HEK293 (cell line): ENCODE measurements at regions not wholly inside any gene's neighbourhood (a gene's known extent, or its start where the extent isn't known, plus 50 kb on each side); places are given as distances from the start of the nearest gene placed in this dataset.

Source experiments
- BCL11B ChIP-seq: fragments of 450-650 bp; formaldehyde crosslinking; IDR thresholded peaks from 2 replicates; pipeline ENCODE4 v1.5.1; 2016; ENCODE audit warnings: low read depth, missing biosample characterization, missing genetic modification characterization
- EGR2 ChIP-seq: fragments of 450-650 bp; formaldehyde crosslinking; IDR thresholded peaks from 2 replicates; pipeline ENCODE4 v1.5.1; 2016; ENCODE audit warnings: low read depth, missing biosample characterization, missing genetic modification characterization
- GFI1B ChIP-seq: fragments of 450-650 bp; formaldehyde crosslinking; IDR thresholded peaks from 2 replicates; pipeline ENCODE4 v1.5.1; 2016; ENCODE audit warnings: missing biosample characterization, missing genetic modification characterization
- GLI2 ChIP-seq: fragments of 450-650 bp; formaldehyde crosslinking; IDR thresholded peaks from 2 replicates; pipeline ENCODE4; 2017; ENCODE audit warnings: missing biosample characterization, missing genetic modification characterization, low read depth, borderline replicate concordance
- GLIS1 ChIP-seq: fragments of 450-650 bp; formaldehyde crosslinking; IDR thresholded peaks from 2 replicates; pipeline ENCODE4 v1.5.1; 2016; ENCODE audit warnings: missing biosample characterization, missing genetic modification characterization
- HOXA7 ChIP-seq: sonication (generic); formaldehyde crosslinking; IDR thresholded peaks from 2 replicates; pipeline ENCODE4 v1.8.1; 2022; ENCODE audit warnings: missing genetic modification reagents, borderline replicate concordance
- KLF16 ChIP-seq: fragments of 450-650 bp; formaldehyde crosslinking; IDR thresholded peaks from 2 replicates; pipeline ENCODE4 v1.5.1; 2017; ENCODE audit warnings: missing biosample characterization, missing genetic modification characterization
- KLF7 ChIP-seq: fragments of 450-650 bp; formaldehyde crosslinking; IDR thresholded peaks from 2 replicates; pipeline ENCODE4 v1.5.1; 2016; ENCODE audit warnings: missing biosample characterization, missing genetic modification characterization, borderline replicate concordance
- KLF8 ChIP-seq: fragments of 450-650 bp; formaldehyde crosslinking; IDR thresholded peaks from 2 replicates; pipeline ENCODE4 v1.5.1; 2016; ENCODE audit warnings: missing biosample characterization, missing genetic modification characterization
- MZF1 ChIP-seq: fragments of 450-650 bp; formaldehyde crosslinking; IDR thresholded peaks from 2 replicates; pipeline ENCODE4 v1.5.1; 2017; ENCODE audit warnings: missing biosample characterization, missing genetic modification characterization, borderline replicate concordance
- REPIN1 ChIP-seq: fragments of 450-650 bp; formaldehyde crosslinking; IDR thresholded peaks from 2 replicates; pipeline ENCODE4 v1.5.1; 2017; ENCODE audit warnings: missing biosample characterization, missing genetic modification characterization, low read depth
- SALL2 ChIP-seq: fragments of 450-650 bp; formaldehyde crosslinking; IDR thresholded peaks from 2 replicates; pipeline ENCODE4 v1.5.0; 2017; ENCODE audit warnings: missing biosample characterization, mild to moderate bottlenecking, missing genetic modification characterization, borderline replicate concordance
- SETDB1 ChIP-seq: IDR thresholded peaks from one replicate; pipeline ENCODE4 v1.6.1; 2017; ENCODE audit warnings: mild to moderate bottlenecking, low read length, moderate library complexity, mixed read lengths; ENCODE audit not compliant: insufficient read length
- TSHZ1 ChIP-seq: fragments of 450-650 bp; formaldehyde crosslinking; IDR thresholded peaks from 2 replicates; pipeline ENCODE4 v1.5.1; 2016; ENCODE audit warnings: missing biosample characterization, missing genetic modification characterization, borderline replicate concordance
- YY1 ChIP-seq: fragments of 450-650 bp; formaldehyde crosslinking; IDR thresholded peaks from 2 replicates; pipeline ENCODE4 v1.5.1; 2018; ENCODE audit warnings: missing biosample characterization, missing genetic modification characterization
- ZBTB8A ChIP-seq: fragments of 450-650 bp; formaldehyde crosslinking; IDR thresholded peaks from 2 replicates; pipeline ENCODE4 v1.5.1; 2016; ENCODE audit warnings: missing biosample characterization, missing genetic modification characterization
- ZEB2 ChIP-seq: fragments of 450-650 bp; formaldehyde crosslinking; IDR thresholded peaks from 2 replicates; pipeline ENCODE4 v1.5.1; 2016; ENCODE audit warnings: missing biosample characterization, missing genetic modification characterization
- ZFP3 ChIP-seq: fragments of 450-650 bp; formaldehyde crosslinking; IDR thresholded peaks from 2 replicates; pipeline ENCODE4 v1.5.1; 2016; ENCODE audit warnings: low read depth, missing biosample characterization, missing genetic modification characterization
- ZFP37 ChIP-seq: fragments of 450-650 bp; formaldehyde crosslinking; IDR thresholded peaks from 2 replicates; pipeline ENCODE4 v1.5.1; 2016; ENCODE audit warnings: missing biosample characterization, missing genetic modification characterization
- ZFP69B ChIP-seq: fragments of 450-650 bp; formaldehyde crosslinking; IDR thresholded peaks from 2 replicates; pipeline ENCODE4 v1.5.1; 2016; ENCODE audit warnings: missing biosample characterization, missing genetic modification characterization
- ZNF112 ChIP-seq: fragments of 450-650 bp; formaldehyde crosslinking; IDR thresholded peaks from 2 replicates; pipeline ENCODE4 v1.5.0; 2017; ENCODE audit warnings: missing biosample characterization, missing genetic modification characterization
- ZNF121 ChIP-seq: fragments of 450-650 bp; formaldehyde crosslinking; IDR thresholded peaks from 2 replicates; pipeline ENCODE4 v1.5.1; 2016; ENCODE audit warnings: missing biosample characterization, missing genetic modification characterization
- ZNF133 ChIP-seq: fragments of 450-650 bp; formaldehyde crosslinking; IDR thresholded peaks from 2 replicates; pipeline ENCODE4 v1.5.1; 2016; ENCODE audit warnings: missing biosample characterization, missing genetic modification characterization
- ZNF146 ChIP-seq: fragments of 450-650 bp; formaldehyde crosslinking; IDR thresholded peaks from 2 replicates; pipeline ENCODE4 v1.5.1; 2016; ENCODE audit warnings: missing biosample characterization, missing genetic modification characterization
- ZNF280D ChIP-seq: fragments of 450-650 bp; formaldehyde crosslinking; IDR thresholded peaks from 2 replicates; pipeline ENCODE4 v1.5.1; 2016; ENCODE audit warnings: missing biosample characterization, missing genetic modification characterization
- ZNF292 ChIP-seq: fragments of 450-650 bp; formaldehyde crosslinking; IDR thresholded peaks from 2 replicates; pipeline ENCODE4 v1.5.1; 2016; ENCODE audit warnings: low read depth, missing biosample characterization, missing genetic modification characterization, borderline replicate concordance
- ZNF335 ChIP-seq: fragments of 450-650 bp; formaldehyde crosslinking; conservative IDR thresholded peaks from 2 replicates; pipeline ENCODE4 v1.5.1; 2016; ENCODE audit warnings: missing biosample characterization, missing genetic modification characterization
- ZNF366 ChIP-seq: fragments of 450-650 bp; formaldehyde crosslinking; conservative IDR thresholded peaks from 2 replicates; pipeline ENCODE4 v1.5.1; 2016; ENCODE audit warnings: missing biosample characterization, missing genetic modification characterization
- ZNF404 ChIP-seq: fragments of 450-650 bp; formaldehyde crosslinking; IDR thresholded peaks from 2 replicates; pipeline ENCODE4 v1.5.1; 2017; ENCODE audit warnings: missing biosample characterization, missing genetic modification characterization
- ZNF426 ChIP-seq: fragments of 450-650 bp; formaldehyde crosslinking; IDR thresholded peaks from 2 replicates; pipeline ENCODE4 v1.5.1; 2017; ENCODE audit warnings: missing biosample characterization, missing genetic modification characterization, mild to moderate bottlenecking, inconsistent platforms, moderate library complexity
- ZNF530 ChIP-seq: fragments of 450-650 bp; formaldehyde crosslinking; IDR thresholded peaks from 2 replicates; pipeline ENCODE4 v1.5.1; 2016; ENCODE audit warnings: low read depth, missing biosample characterization, missing genetic modification characterization
- ZNF544 ChIP-seq: fragments of 450-650 bp; formaldehyde crosslinking; IDR thresholded peaks from 2 replicates; pipeline ENCODE4 v1.5.0; 2017; ENCODE audit warnings: missing biosample characterization, missing genetic modification characterization
- ZNF580 ChIP-seq: fragments of 450-650 bp; formaldehyde crosslinking; IDR thresholded peaks from 2 replicates; pipeline ENCODE4 v1.5.1; 2016; ENCODE audit warnings: missing biosample characterization, missing genetic modification characterization
- ZNF677 ChIP-seq: fragments of 450-650 bp; IDR thresholded peaks from 2 replicates; pipeline ENCODE4 v1.5.0; 2018; ENCODE audit warnings: missing biosample characterization, mild to moderate bottlenecking, missing genetic modification characterization, moderate library complexity
- TF ChIP-seq, protein P1 (sequence below): fragments of 450-650 bp; formaldehyde crosslinking; IDR thresholded peaks from 2 replicates; pipeline ENCODE4 v1.5.1; 2016; ENCODE audit warnings: missing biosample characterization, missing genetic modification characterization

DNA sequence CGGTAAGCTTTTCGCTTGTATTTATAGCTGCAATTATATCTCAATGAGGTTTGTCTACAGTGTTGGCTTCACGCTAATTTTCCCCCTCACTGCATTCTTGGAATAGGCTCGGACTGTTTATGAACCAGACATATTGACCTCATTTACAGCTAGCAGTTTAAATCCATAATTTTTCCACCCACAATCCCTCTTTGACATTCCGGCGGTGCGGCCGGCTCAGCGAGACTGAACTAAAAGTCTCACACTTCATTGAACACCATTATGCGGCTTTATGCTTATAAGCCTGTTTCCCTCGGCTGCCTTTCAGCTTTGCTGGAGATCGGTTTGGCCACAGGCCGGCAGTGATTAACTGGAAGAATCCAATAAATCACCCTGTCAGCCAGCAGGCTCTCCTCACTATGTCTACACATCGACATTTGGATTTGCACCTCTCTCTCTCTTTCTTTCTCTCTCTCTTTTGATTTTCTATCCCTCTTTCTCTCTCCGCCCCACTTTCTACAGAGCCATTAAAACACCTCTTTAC is 315.0 kb upstream of the TLE4 start (continued):
- TF ChIP-seq ZNF404 (tag by site-specific recombination) (no peak), ZBTB8A (tag by site-specific recombination) (peak; percentile 64), YY1 (no peak; the same call in 1 of the 2 replicates), MZF1 (tag by site-specific recombination) (peak; percentile 84), ZNF426 (tag by site-specific recombination) (no peak), GFI1B (tag by site-specific recombination) (no peak), TSHZ1 (peak; percentile 71), ZNF366 (tag by site-specific recombination) (peak; percentile 60), HOXA7 (no peak), ZNF677 (tag by site-specific recombination) (no peak), ZNF544 (tag by site-specific recombination) (no peak), ZNF146 (no peak), ZFP3 (tag by site-specific recombination) (no peak), ZNF580 (tag by site-specific recombination) (no peak), ZNF335 (no peak), ZNF530 (tag by site-specific recombination) (no peak), ZNF133 (tag by site-specific recombination) (no peak), ZFP37 (tag by site-specific recombination) (no peak), ZFP69B (tag by site-specific recombination) (no peak), ZNF112 (no peak), EGR2 (tag by site-specific recombination) (no peak), ZEB2 (tag by site-specific recombination) (peak; percentile 91), SALL2 (tag by site-specific recombination) (no peak), REPIN1 (tag by site-specific recombination) (no peak), KLF7 (tag by site-specific recombination) (no peak), ZNF280D (tag by site-specific recombination) (no peak), ZNF292 (tag by site-specific recombination) (no peak), GLIS1 (peak; percentile 93), BCL11B (tag by site-specific recombination) (peak; percentile 60; the same call in 1 of the 2 replicates), ZNF121 (tag by site-specific recombination) (no peak), GLI2 (peak; percentile 94), KLF8 (tag by site-specific recombination) (0 out of 2 replicates have a peak, but pooled peaks have one; percentile 47), SETDB1 (no peak), KLF16 (tag by site-specific recombination) (0 out of 2 replicates have a peak, but pooled peaks have one; percentile 16)
- TF ChIP-seq, protein P1, sequence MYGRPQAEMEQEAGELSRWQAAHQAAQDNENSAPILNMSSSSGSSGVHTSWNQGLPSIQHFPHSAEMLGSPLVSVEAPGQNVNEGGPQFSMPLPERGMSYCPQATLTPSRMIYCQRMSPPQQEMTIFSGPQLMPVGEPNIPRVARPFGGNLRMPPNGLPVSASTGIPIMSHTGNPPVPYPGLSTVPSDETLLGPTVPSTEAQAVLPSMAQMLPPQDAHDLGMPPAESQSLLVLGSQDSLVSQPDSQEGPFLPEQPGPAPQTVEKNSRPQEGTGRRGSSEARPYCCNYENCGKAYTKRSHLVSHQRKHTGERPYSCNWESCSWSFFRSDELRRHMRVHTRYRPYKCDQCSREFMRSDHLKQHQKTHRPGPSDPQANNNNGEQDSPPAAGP (tag by site-specific recombination) = peak; percentile 51; the same call in 1 of the 2 replicates
